Keratinocyte (primary cell): ENCODE measurements at regions not wholly inside any gene's neighbourhood (a gene's known extent, or its start where the extent isn't known, plus 50 kb on each side); places are given as distances from the start of the nearest gene placed in this dataset.

Experiments used
- EZH2 ChIP-seq: IDR thresholded peaks from one replicate; pipeline ENCODE4 v1.6.1; 2012; ENCODE audit warnings: inconsistent platforms, mild to moderate bottlenecking, low read length, moderate library complexity
- TF ChIP-seq, protein P1 (sequence below), 3 experiments: IDR thresholded peaks in 1 of 3; conservative IDR thresholded peaks in 1 of 3; optimal IDR thresholded peaks in 1 of 3; 2 replicates in 2 of 3; 3 replicates in 1 of 3; pipeline versions ENCODE3 to v1.5.1; 2011; ENCODE audit warnings: low read length in 3 of 3, mild to moderate bottlenecking in 3 of 3, moderate library complexity in 2 of 3, control low read depth in 1 of 3, inconsistent platforms in 1 of 3; ENCODE audit not compliant: insufficient read depth in 2 of 3; ENCODE audit errors: extremely low read depth in 1 of 3

DNA sequence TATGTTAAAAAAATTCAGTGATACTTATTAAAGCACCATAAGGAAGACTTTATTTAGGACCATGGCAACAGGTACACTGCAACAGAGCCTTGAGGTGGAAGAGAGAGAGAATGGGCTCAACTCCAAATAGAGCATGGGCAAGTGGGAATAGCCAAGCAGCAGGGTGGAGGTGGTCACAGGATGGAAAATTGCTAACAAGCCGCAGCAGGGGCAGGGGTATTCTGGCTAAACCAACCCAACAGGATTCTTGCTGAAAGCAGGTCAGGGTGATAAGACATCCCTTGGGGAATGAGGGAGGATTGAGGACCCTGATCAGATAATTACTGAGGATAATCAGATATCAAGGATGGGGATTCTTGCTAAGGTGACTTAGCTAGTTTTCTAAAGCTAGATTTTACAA is 177.5 kb downstream of the ZIC3 start:
- TF ChIP-seq, protein P1, sequence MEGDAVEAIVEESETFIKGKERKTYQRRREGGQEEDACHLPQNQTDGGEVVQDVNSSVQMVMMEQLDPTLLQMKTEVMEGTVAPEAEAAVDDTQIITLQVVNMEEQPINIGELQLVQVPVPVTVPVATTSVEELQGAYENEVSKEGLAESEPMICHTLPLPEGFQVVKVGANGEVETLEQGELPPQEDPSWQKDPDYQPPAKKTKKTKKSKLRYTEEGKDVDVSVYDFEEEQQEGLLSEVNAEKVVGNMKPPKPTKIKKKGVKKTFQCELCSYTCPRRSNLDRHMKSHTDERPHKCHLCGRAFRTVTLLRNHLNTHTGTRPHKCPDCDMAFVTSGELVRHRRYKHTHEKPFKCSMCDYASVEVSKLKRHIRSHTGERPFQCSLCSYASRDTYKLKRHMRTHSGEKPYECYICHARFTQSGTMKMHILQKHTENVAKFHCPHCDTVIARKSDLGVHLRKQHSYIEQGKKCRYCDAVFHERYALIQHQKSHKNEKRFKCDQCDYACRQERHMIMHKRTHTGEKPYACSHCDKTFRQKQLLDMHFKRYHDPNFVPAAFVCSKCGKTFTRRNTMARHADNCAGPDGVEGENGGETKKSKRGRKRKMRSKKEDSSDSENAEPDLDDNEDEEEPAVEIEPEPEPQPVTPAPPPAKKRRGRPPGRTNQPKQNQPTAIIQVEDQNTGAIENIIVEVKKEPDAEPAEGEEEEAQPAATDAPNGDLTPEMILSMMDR (optimal IDR thresholded peaks at IDR 0.05 in 1 of 3, IDR thresholded peaks at IDR 0.05 in 1 of 3, conservative IDR thresholded peaks at IDR 0.05 in 1 of 3; ENCODE audit: extremely low read depth in 1 of 3, insufficient read depth in 2 of 3, low read length in 3 of 3): no peak
- no peak for TF ChIP-seq EZH2
